GM13977 (cell line): ENCODE measurements at regions not wholly inside any gene's neighbourhood (a gene's known extent, or its start where the extent isn't known, plus 50 kb on each side); places are given as distances from the start of the nearest gene placed in this dataset.

Experiments used
- DNase-seq: peaks from one replicate; pipeline ENCODE4 v3.0.0; 2012; ENCODE audit warnings: low spot score
- CTCF ChIP-seq: IDR thresholded peaks from 2 replicates; pipeline ENCODE4 v1.5.1; 2012; ENCODE audit warnings: mild to moderate bottlenecking, control low read depth; ENCODE audit not compliant: insufficient read depth; ENCODE audit errors: extremely low read depth, missing control alignments
- in situ Hi-C: fragments of 300-500 bp; cut with MboI; formaldehyde crosslinking; loops from one replicate; pipeline ENCODE4 v1.12.0; 2022; ENCODE audit warnings: low sequenced_read_pairs, low pct_unique_long_range_greater_than_20kb, mixed read lengths, inconsistent platforms; ENCODE audit not compliant: unreplicated experiment

GRCh38 chr2:128457006-128457604 is 138.4 kb upstream of the HS6ST1 start:
- TF ChIP-seq CTCF = no peak
- in situ Hi-C loops = no loop called here
- DNase-seq = no peak

GRCh38 chr2:128457716-128458115 is 139.0 kb upstream of the HS6ST1 start:
- no peak for TF ChIP-seq CTCF
- no peak for DNase-seq
- in situ Hi-C loops = no loop called here

- in situ Hi-C loops = no loop called here
- no peak for DNase-seq
- no peak for TF ChIP-seq CTCF
Observed at GRCh38 chr2:128458505-128458904, 139.8 kb upstream of the HS6ST1 start.

DNA sequence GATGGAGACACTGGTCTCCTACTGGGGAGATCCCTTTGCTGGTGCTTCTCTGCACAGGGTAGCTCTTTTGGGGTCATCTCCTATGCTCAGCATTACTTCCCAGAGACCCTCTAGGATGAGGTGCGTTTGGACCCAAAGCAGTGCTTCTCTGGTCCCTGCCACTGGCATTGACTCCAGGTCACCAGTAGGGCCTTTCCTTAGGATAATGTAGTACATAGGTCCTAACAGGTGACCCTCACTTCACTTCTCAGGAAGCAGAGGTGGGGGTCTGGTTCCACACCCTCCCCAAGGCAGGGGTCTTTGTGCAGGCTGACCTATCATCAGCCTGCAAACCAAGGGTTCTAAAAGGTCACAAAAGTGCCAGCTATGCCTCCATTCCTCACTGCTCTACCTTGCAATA is 145.8 kb upstream of the HS6ST1 start:
- in situ Hi-C loops = no loop called here
- no peak for TF ChIP-seq CTCF
- no peak for DNase-seq

GRCh38 chr2:128465246-128466170 is 146.8 kb upstream of the HS6ST1 start:
- TF ChIP-seq CTCF = no peak
- in situ Hi-C loops = no loop called here

DNA sequence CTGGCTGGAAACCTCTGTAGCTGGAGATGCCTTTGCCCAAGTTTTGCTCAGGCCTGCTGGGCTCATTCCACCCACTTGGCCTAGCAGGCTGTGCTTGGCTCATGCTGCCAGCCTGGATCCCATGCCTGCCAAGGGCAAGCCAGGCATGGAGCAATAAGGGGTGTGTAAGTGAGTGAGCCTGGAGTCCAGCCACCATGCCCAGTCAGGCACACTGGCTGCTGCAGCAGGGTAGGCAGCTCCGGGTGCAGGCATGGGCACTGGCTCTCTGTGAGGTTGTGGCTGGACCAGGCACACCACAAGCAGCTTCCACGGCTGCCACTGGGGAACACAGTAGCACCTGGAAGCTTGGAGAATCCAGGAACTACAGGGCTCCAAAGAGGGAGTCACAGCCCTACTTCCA is 147.7 kb upstream of the HS6ST1 start:
- DNase-seq = no peak
- no peak for TF ChIP-seq CTCF
- in situ Hi-C loops = no loop called here

More at GRCh38 chr2:128465246-128466170, 146.8 kb upstream of the HS6ST1 start:
- no peak for DNase-seq
